GM19397 (cell line): ENCODE measurements at regions not wholly inside any gene's neighbourhood (a gene's known extent, or its start where the extent isn't known, plus 50 kb on each side); places are given as distances from the start of the nearest gene placed in this dataset.
"Not testable (repeated sequence)": the region's sequence is repeated elsewhere in the genome, so short reads cannot be mapped to it uniquely, and the experiment has no call there.

Source experiments
- ATAC-seq: cut with Tn5 transposase; IDR thresholded peaks from one replicate; pipeline ENCODE4 v1.9.1; 2021; ENCODE audit warnings: mild to moderate bottlenecking, moderate library complexity; ENCODE audit not compliant: unreplicated experiment

- ATAC-seq, result no peak
These were observed 78.0 kb upstream of the AFDN start for GRCh38 chr6:167748458-167749379.

- no peak for ATAC-seq
These were observed 75.8 kb upstream of the AFDN start for GRCh38 chr6:167750956-167751358.

- no peak for ATAC-seq
These were observed 75.1 kb upstream of the AFDN start for GRCh38 chr6:167751579-167752115.

GRCh38 chr6:167753281-167753680 lies 73.4 kb upstream of the AFDN start:
- not testable (repeated sequence) for ATAC-seq

- ATAC-seq, result no peak
These were observed 72.0 kb upstream of the AFDN start for GRCh38 chr6:167754691-167755090.

- no peak for ATAC-seq
These were observed 71.2 kb upstream of the AFDN start for GRCh38 chr6:167755461-167755860.

- no peak for ATAC-seq
These were observed 70.1 kb upstream of the AFDN start for GRCh38 chr6:167756597-167756996.

- no peak for ATAC-seq
These were observed 69.5 kb upstream of the AFDN start for GRCh38 chr6:167757249-167757648.

GRCh38 chr6:167757821-167758220 lies 68.9 kb upstream of the AFDN start:
- ATAC-seq, result no peak

GRCh38 chr6:167758309-167759023 lies 68.2 kb upstream of the AFDN start:
- ATAC-seq, result no peak

GRCh38 chr6:167759206-167759605 lies 67.5 kb upstream of the AFDN start:
- no peak for ATAC-seq

GRCh38 chr6:167759912-167760311 lies 66.8 kb upstream of the AFDN start:
- ATAC-seq, result no peak

GRCh38 chr6:167760979-167761793 lies 65.5 kb upstream of the AFDN start:
- ATAC-seq, result no peak

GRCh38 chr6:167761794-167762258 lies 64.9 kb upstream of the AFDN start:
- ATAC-seq, result no peak

- ATAC-seq, result no peak
These were observed 64.3 kb upstream of the AFDN start for GRCh38 chr6:167762259-167762962.

- ATAC-seq, result no peak
These were observed 63.4 kb upstream of the AFDN start for GRCh38 chr6:167763056-167763944.

- no peak for ATAC-seq
These were observed 62.5 kb upstream of the AFDN start for GRCh38 chr6:167764215-167764614.

GRCh38 chr6:167764713-167765479 lies 61.8 kb upstream of the AFDN start:
- no peak for ATAC-seq
